ENCODE measurements at regions not wholly inside any gene's neighbourhood (a gene's known extent, or its start where the extent isn't known, plus 50 kb on each side); places are given as distances from the start of the nearest gene placed in this dataset.

- no peak for DNase-seq (ENCODE audit: low spot score in 2 of 2)
- no peak overlapping the region for H3K27ac ChIP-seq
- WGBS, result 79% methylated on average over 1 of the region's 1 CpG
- no peaks in the 10 kb centered on the region for H3K9me3 ChIP-seq
- no peaks in the 10 kb centered on the region for H3K27me3 ChIP-seq
- TF ChIP-seq EP300 (IDR thresholded peaks at IDR 0.05), result no peak
- no peak for TF ChIP-seq POLR2AphosphoS5 (IDR thresholded peaks at IDR 0.05)
- TF ChIP-seq POLR2A (IDR thresholded peaks at IDR 0.05), result no peak
- TF ChIP-seq, protein P1, sequence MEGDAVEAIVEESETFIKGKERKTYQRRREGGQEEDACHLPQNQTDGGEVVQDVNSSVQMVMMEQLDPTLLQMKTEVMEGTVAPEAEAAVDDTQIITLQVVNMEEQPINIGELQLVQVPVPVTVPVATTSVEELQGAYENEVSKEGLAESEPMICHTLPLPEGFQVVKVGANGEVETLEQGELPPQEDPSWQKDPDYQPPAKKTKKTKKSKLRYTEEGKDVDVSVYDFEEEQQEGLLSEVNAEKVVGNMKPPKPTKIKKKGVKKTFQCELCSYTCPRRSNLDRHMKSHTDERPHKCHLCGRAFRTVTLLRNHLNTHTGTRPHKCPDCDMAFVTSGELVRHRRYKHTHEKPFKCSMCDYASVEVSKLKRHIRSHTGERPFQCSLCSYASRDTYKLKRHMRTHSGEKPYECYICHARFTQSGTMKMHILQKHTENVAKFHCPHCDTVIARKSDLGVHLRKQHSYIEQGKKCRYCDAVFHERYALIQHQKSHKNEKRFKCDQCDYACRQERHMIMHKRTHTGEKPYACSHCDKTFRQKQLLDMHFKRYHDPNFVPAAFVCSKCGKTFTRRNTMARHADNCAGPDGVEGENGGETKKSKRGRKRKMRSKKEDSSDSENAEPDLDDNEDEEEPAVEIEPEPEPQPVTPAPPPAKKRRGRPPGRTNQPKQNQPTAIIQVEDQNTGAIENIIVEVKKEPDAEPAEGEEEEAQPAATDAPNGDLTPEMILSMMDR (IDR thresholded peaks at IDR 0.05), result no peak
- H3K4me1 ChIP-seq, result no peaks in the 10 kb centered on the region
- no peak overlapping the region for H3K4me3 ChIP-seq
- H3K36me3 ChIP-seq, result no peaks in the 10 kb centered on the region
These were observed 641.5 kb downstream of the FAT4 start for GRCh38 chr4:125956276-125956675.

- no peak for DNase-seq (ENCODE audit: low spot score in 2 of 2)
- Histone ChIP-seq H3K4me3 (no peak overlapping the region), H3K4me1 (no peaks in the 10 kb centered on the region), H3K36me3 (no peaks in the 10 kb centered on the region), H3K27ac (no peak overlapping the region), H3K9me3 (no peaks in the 10 kb centered on the region), H3K27me3 (no peaks in the 10 kb centered on the region)
- TF ChIP-seq POLR2A (IDR thresholded peaks at IDR 0.05) (no peak), POLR2AphosphoS5 (IDR thresholded peaks at IDR 0.05) (no peak), EP300 (IDR thresholded peaks at IDR 0.05) (no peak)
- TF ChIP-seq, protein P1 (IDR thresholded peaks at IDR 0.05), result no peak
These were observed 643.8 kb downstream of the FAT4 start for GRCh38 chr4:125958519-125958918.

DNA sequence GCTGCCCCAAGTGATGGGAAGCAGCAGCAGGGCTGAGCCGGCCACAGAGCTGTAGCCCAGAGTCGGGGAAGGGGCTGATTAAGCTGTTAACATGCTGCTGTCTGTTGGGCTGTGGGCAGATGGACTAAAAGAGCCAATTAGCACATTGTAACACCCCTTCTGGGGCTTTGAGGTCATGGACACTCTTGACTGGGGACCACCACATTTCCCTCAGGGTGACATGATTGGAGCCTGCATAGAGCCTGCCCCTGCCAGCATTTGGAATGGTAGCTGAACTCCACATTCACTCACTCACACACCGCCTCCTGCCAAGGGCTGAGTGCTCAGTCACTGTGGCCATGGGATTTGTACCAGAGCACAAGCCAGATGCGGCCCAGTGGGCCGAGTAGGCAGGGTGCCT, 646.9 kb downstream of the FAT4 start:
- DNase-seq (ENCODE audit: low spot score in 2 of 2), result no peak
- TF ChIP-seq EP300 (IDR thresholded peaks at IDR 0.05), result no peak
- TF ChIP-seq POLR2A (IDR thresholded peaks at IDR 0.05), result no peak
- TF ChIP-seq POLR2AphosphoS5 (IDR thresholded peaks at IDR 0.05), result no peak
- TF ChIP-seq, protein P1 (IDR thresholded peaks at IDR 0.05), result no peak
- H3K27ac ChIP-seq, result no peak overlapping the region
- no peaks in the 10 kb centered on the region for H3K36me3 ChIP-seq
- 83% methylated on average over 5 of the region's 5 CpGs for whole genome bisulfite sequencing
- no peaks in the 10 kb centered on the region for H3K9me3 ChIP-seq
- no peaks in the 10 kb centered on the region for H3K4me1 ChIP-seq
- no peaks in the 10 kb centered on the region for H3K27me3 ChIP-seq
- no peak overlapping the region for H3K4me3 ChIP-seq

DNA sequence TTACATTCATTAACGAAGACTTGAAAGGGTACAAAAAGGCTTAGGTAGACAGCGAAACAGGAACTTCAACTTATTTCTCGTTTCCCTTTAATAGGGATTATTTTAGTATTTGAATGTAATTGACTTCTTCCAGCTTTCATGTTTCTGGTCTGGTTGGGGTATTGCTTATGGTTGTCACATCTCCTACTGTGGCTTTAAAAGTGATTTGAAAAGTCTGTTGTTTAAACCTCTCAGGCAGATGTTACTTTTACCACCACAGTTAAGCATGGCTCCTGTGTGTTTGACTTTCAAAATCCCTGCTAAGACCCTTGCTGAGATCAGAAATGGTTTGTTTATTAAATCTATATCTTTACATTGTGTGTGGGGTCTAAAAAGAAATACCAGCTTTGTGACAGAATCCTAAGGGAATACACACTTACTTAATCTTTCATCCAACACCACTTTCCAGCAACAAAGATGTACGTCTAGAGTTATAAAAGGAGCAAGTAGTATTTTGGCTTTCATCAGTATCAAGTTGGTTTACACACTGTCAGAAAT, 661.2 kb downstream of the FAT4 start:
- Histone ChIP-seq H3K9me3 (no peaks in the 10 kb centered on the region), H3K4me3 (no peak overlapping the region), H3K36me3 (no peaks in the 10 kb centered on the region), H3K27ac (no peak overlapping the region), H3K4me1 (no peaks in the 10 kb centered on the region), H3K27me3 (no peaks in the 10 kb centered on the region)
- DNase-seq (ENCODE audit: low spot score in 2 of 2), result no peak
- 82% methylated on average over 4 of the region's 4 CpGs for WGBS
- TF ChIP-seq POLR2AphosphoS5 (IDR thresholded peaks at IDR 0.05), result no peak

- no peaks in the 10 kb centered on the region for H3K36me3 ChIP-seq
- H3K4me3 ChIP-seq, result no peak overlapping the region
- TF ChIP-seq POLR2AphosphoS5 (IDR thresholded peaks at IDR 0.05), result no peak
- TF ChIP-seq, protein P1 (IDR thresholded peaks at IDR 0.05), result no peak
- no peak for TF ChIP-seq POLR2A (IDR thresholded peaks at IDR 0.05)
- TF ChIP-seq EP300 (IDR thresholded peaks at IDR 0.05), result no peak
- H3K4me1 ChIP-seq, result no peaks in the 10 kb centered on the region
- no peak overlapping the region for H3K27ac ChIP-seq
- H3K27me3 ChIP-seq, result no peaks in the 10 kb centered on the region
- WGBS, result 85% methylated on average over 6 of the region's 6 CpGs
- no peak for DNase-seq (ENCODE audit: low spot score in 2 of 2)
- no peaks in the 10 kb centered on the region for H3K9me3 ChIP-seq
These were observed 665.2 kb downstream of the FAT4 start for GRCh38 chr4:125979950-125980349.

DNA sequence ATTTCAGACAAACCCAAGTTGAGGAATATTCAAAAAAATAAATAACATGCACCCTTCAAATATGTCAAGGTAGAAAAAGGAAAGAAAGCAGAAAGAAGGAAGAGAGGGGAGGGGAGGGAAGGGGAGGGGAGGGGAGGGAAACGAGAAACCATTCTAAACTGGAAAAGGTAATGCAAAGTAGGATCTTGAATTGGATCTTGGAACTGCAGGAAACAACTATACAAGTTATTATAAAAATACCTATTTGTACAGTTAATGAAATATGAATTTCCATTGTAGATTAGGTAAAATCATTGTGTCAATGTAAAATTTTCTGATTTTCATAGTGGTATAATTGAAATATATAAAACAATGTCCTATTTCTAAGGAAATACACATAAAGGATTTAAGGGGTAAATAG, 668.4 kb downstream of the FAT4 start:
- WGBS, result 70% methylated on average over 1 of the region's 1 CpG
- DNase-seq (ENCODE audit: low spot score in 2 of 2), result no peak
- H3K9me3 ChIP-seq, result no peaks in the 10 kb centered on the region
- no peaks in the 10 kb centered on the region for H3K4me1 ChIP-seq
- no peaks in the 10 kb centered on the region for H3K36me3 ChIP-seq
- TF ChIP-seq POLR2AphosphoS5 (IDR thresholded peaks at IDR 0.05) (no peak), EP300 (IDR thresholded peaks at IDR 0.05) (no peak), POLR2A (IDR thresholded peaks at IDR 0.05) (no peak)
- TF ChIP-seq, protein P1 (IDR thresholded peaks at IDR 0.05), result no peak
- H3K27me3 ChIP-seq, result no peaks in the 10 kb centered on the region
- no peak overlapping the region for H3K4me3 ChIP-seq
- no peak overlapping the region for H3K27ac ChIP-seq

All from suprapubic skin (tissue), 4 donors.